Glutamatergic neuron (in vitro differentiated cells): ENCODE measurements at regions not wholly inside any gene's neighbourhood (a gene's known extent, or its start where the extent isn't known, plus 50 kb on each side); places are given as distances from the start of the nearest gene placed in this dataset.

Experiments used
- DNase-seq: peaks from one replicate; pipeline ENCODE4 v3.0.0; 2022
- H3K27ac Mint-ChIP-seq: one replicate; pipeline ENCODE4 v1.8.0; 2020; ENCODE audit warnings: mild to moderate bottlenecking, mixed read lengths, inconsistent platforms; ENCODE audit not compliant: unreplicated experiment
- H3K27me3 Mint-ChIP-seq: one replicate; pipeline ENCODE4 v1.8.0; 2020; ENCODE audit warnings: mild to moderate bottlenecking, moderate library complexity, mixed read lengths, inconsistent platforms; ENCODE audit not compliant: unreplicated experiment
- H3K36me3 Mint-ChIP-seq: one replicate; pipeline ENCODE4 v1.8.0; 2020; ENCODE audit warnings: mild to moderate bottlenecking, mixed read lengths, inconsistent platforms; ENCODE audit not compliant: unreplicated experiment
- H3K4me1 Mint-ChIP-seq: one replicate; pipeline ENCODE4 v1.8.0; 2020; ENCODE audit warnings: mild to moderate bottlenecking, low read depth, mixed read lengths, inconsistent platforms; ENCODE audit not compliant: unreplicated experiment
- H3K4me3 Mint-ChIP-seq: one replicate; pipeline ENCODE4 v1.8.0; 2020; ENCODE audit warnings: mild to moderate bottlenecking, mixed read lengths, inconsistent platforms; ENCODE audit not compliant: unreplicated experiment
- H3K9me3 Mint-ChIP-seq: one replicate; pipeline ENCODE4 v1.8.0; 2020; ENCODE audit warnings: mild to moderate bottlenecking, moderate library complexity, mixed read lengths, inconsistent platforms; ENCODE audit not compliant: unreplicated experiment
- CTCF ChIP-seq: fragments of 200-600 bp; sonication (generic); IDR thresholded peaks from one replicate; pipeline ENCODE4 v1.5.0; 2021; ENCODE audit not compliant: partially characterized antibody, unreplicated experiment

- Mint-ChIP-seq H3K27me3 (no peaks in the 10 kb centered on the region), H3K9me3 (no peaks in the 10 kb centered on the region), H3K36me3 (no peaks in the 10 kb centered on the region), H3K27ac (no peak overlapping the region), H3K4me1 (no peaks in the 10 kb centered on the region), H3K4me3 (no peak overlapping the region)
- no peak for TF ChIP-seq CTCF
- no peak for DNase-seq
Observed at GRCh38 chr2:83579507-83579906, 879.6 kb downstream of the SUCLG1 start.

DNA sequence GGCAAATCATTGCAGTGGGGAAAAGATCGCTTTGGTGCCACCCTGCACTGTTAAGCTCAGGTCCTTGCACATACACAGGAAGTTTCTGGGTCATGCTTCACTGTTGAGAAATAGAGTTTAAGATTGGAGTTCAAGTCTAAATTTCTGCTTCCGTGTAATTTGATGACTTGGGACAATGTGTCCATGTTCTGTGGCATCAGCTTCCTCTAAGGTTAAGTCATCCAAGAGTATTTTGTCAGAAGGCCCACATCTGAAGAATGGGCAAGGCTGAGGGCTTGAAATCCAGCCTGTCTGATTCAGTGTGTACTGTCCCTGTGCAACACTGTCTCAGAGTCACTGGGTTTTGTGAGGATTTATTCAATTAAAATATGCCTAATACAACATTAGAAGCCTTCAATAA lies 880.7 kb downstream of the SUCLG1 start:
- no peaks in the 10 kb centered on the region for H3K4me1 Mint-ChIP-seq

GRCh38 chr2:83574614-83575013 lies 884.5 kb downstream of the SUCLG1 start:
- no peak for TF ChIP-seq CTCF
- Mint-ChIP-seq H3K4me3 (no peak overlapping the region), H3K36me3 (no peaks in the 10 kb centered on the region), H3K27me3 (peaks cover 2% of the 10 kb centered on the region), H3K27ac (no peak overlapping the region), H3K9me3 (no peaks in the 10 kb centered on the region), H3K4me1 (no peaks in the 10 kb centered on the region)
- DNase-seq, result no peak

More for the DNA sequence above, 880.7 kb downstream of the SUCLG1 start:
- Mint-ChIP-seq H3K27ac (no peak overlapping the region), H3K9me3 (no peaks in the 10 kb centered on the region), H3K27me3 (no peaks in the 10 kb centered on the region), H3K36me3 (no peaks in the 10 kb centered on the region), H3K4me3 (no peak overlapping the region)
- DNase-seq, result no peak
- no peak for TF ChIP-seq CTCF

DNA sequence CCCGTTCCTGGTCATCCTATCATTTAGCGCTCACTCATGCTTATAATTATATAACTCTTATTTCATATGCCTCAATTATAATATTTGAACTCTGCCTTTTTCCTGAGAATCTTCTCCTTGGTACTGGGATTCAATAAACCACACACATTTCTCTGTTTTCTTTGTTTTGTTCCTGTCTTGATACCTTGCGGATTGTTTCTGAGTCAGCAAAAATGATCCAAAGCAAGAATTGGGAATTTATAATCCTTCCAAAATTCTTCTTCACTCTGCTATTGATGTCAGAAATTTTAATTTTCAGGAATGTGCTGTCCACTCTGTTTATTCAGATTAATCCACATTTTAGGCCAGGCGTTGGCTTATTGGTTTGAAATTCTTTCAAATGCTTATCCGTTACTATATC lies 886.0 kb downstream of the SUCLG1 start:
- H3K9me3 Mint-ChIP-seq, result no peaks in the 10 kb centered on the region
- no peak overlapping the region for H3K4me3 Mint-ChIP-seq
- no peak for TF ChIP-seq CTCF
- DNase-seq, result no peak
- H3K36me3 Mint-ChIP-seq, result no peaks in the 10 kb centered on the region
- H3K4me1 Mint-ChIP-seq, result no peaks in the 10 kb centered on the region
- peaks cover 2% of the 10 kb centered on the region for H3K27me3 Mint-ChIP-seq
- H3K27ac Mint-ChIP-seq, result no peak overlapping the region

GRCh38 chr2:83572400-83572799 lies 886.7 kb downstream of the SUCLG1 start:
- Mint-ChIP-seq H3K4me3 (no peak overlapping the region), H3K9me3 (no peaks in the 10 kb centered on the region), H3K4me1 (peaks cover 2% of the 10 kb centered on the region), H3K27ac (no peak overlapping the region), H3K27me3 (peaks cover 2% of the 10 kb centered on the region), H3K36me3 (no peaks in the 10 kb centered on the region)
- no peak for DNase-seq
- TF ChIP-seq CTCF, result no peak
